Coronary artery (tissue), 2 donors: ENCODE measurements at regions not wholly inside any gene's neighbourhood (a gene's known extent, or its start where the extent isn't known, plus 50 kb on each side); places are given as distances from the start of the nearest gene placed in this dataset.

Source experiments
- DNase-seq: peaks from one replicate; pipeline ENCODE4 v3.0.0-alpha.2; 2017; ENCODE audit warnings: low spot score
- H3K27ac ChIP-seq, 2 donors: fragments of 200-600 bp; sonication (generic); one replicate each; pipeline ENCODE4 v1.5.1; 2016 to 2019
- H3K4me3 ChIP-seq: fragments of 200-600 bp; sonication (generic); 2 replicates; pipeline ENCODE4 v1.5.1; 2016; ENCODE audit warnings: mild to moderate bottlenecking, moderate library complexity
- CTCF ChIP-seq: fragments of 200-600 bp; sonication (generic); IDR thresholded peaks from one replicate; pipeline ENCODE4 v1.5.1; 2019; ENCODE audit warnings: antibody characterized with exemption

GRCh38 chr21:19420565-19420964 is 1017.0 kb upstream of the TMPRSS15 start:
- Histone ChIP-seq H3K27ac (no peak overlapping the region), H3K4me3 (no peak overlapping the region)
- no peak for TF ChIP-seq CTCF
- no peak for DNase-seq

GRCh38 chr21:19433623-19434022 is 1030.0 kb upstream of the TMPRSS15 start:
- Histone ChIP-seq H3K4me3 (no peak overlapping the region), H3K27ac (no peak overlapping the region)
- no peak for TF ChIP-seq CTCF
- DNase-seq, result no peak

GRCh38 chr21:19440792-19441655 is 1037.4 kb upstream of the TMPRSS15 start:
- no peak overlapping the region for H3K27ac ChIP-seq
- TF ChIP-seq CTCF, result no peak
- H3K4me3 ChIP-seq, result no peak overlapping the region
- no peak for DNase-seq

- no peak for TF ChIP-seq CTCF
- no peak for DNase-seq
- Histone ChIP-seq H3K4me3 (no peak overlapping the region), H3K27ac (no peak overlapping the region)
These were observed 1054.7 kb upstream of the TMPRSS15 start for GRCh38 chr21:19458295-19458694.

GRCh38 chr21:19461481-19462205 is 1058.1 kb upstream of the TMPRSS15 start:
- Histone ChIP-seq H3K27ac (no peak overlapping the region), H3K4me3 (no peak overlapping the region)
- TF ChIP-seq CTCF, result no peak
- DNase-seq, result no peak

- no peak for TF ChIP-seq CTCF
- no peak overlapping the region for H3K4me3 ChIP-seq
- no peak overlapping the region for H3K27ac ChIP-seq
- DNase-seq, result no peak
These were observed 1060.4 kb upstream of the TMPRSS15 start for GRCh38 chr21:19463966-19464365.
